ENCODE measurements at regions not wholly inside any gene's neighbourhood (a gene's known extent, or its start where the extent isn't known, plus 50 kb on each side); places are given as distances from the start of the nearest gene placed in this dataset.

DNA sequence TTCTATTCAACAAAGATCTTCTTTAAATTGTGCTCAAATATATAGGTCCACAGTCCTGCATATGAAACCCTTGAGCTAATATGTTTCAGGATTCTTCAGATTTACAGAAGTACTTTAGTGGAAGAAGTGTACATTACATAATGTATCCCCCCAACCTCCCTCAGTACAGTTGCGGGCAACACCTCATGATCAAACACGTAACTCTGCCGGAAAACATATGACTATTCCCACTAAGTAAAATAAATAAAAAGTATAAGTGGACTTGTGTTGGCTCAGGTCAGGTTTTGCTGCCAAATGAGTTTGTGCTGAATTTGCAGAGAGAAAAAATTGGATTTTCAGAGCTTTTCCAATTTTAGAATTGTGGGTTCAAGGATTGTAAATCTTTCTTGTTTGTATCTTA is 267.6 kb upstream of the MDFIC2 start:
- TF ChIP-seq, protein P1, sequence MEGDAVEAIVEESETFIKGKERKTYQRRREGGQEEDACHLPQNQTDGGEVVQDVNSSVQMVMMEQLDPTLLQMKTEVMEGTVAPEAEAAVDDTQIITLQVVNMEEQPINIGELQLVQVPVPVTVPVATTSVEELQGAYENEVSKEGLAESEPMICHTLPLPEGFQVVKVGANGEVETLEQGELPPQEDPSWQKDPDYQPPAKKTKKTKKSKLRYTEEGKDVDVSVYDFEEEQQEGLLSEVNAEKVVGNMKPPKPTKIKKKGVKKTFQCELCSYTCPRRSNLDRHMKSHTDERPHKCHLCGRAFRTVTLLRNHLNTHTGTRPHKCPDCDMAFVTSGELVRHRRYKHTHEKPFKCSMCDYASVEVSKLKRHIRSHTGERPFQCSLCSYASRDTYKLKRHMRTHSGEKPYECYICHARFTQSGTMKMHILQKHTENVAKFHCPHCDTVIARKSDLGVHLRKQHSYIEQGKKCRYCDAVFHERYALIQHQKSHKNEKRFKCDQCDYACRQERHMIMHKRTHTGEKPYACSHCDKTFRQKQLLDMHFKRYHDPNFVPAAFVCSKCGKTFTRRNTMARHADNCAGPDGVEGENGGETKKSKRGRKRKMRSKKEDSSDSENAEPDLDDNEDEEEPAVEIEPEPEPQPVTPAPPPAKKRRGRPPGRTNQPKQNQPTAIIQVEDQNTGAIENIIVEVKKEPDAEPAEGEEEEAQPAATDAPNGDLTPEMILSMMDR (IDR thresholded peaks at IDR 0.05; ENCODE audit: low read depth, low read length, poor library complexity, severe bottlenecking) = no peak
- TF ChIP-seq EZH2phosphoT487 (IDR thresholded peaks at IDR 0.05; ENCODE audit: borderline replicate concordance, low read length) = no peak

Data from DOHH2 (cell line).